ENCODE measurements at regions not wholly inside any gene's neighbourhood (a gene's known extent, or its start where the extent isn't known, plus 50 kb on each side); places are given as distances from the start of the nearest gene placed in this dataset.

GRCh38 chr1:181190364-181191035, 102.0 kb downstream of the IER5 start:
- Histone ChIP-seq H3K79me2 (ENCODE audit: insufficient read depth, low read length) (no peaks in the 10 kb centered on the region), H3K9me3 (ENCODE audit: insufficient read depth, low read depth, low read length) (no peaks in the 10 kb centered on the region), H3K4me3 (ENCODE audit: low read length, poor library complexity, severe bottlenecking) (no peak overlapping the region), H3K4me1 (ENCODE audit: insufficient read depth, low read length, poor library complexity, severe bottlenecking) (peaks cover 2% of the 10 kb centered on the region), H3F3A (ENCODE audit: low read depth) (no peaks in the 10 kb centered on the region), H3K27me3 (ENCODE audit: insufficient read depth, low read length, poor library complexity, severe bottlenecking) (no peaks in the 10 kb centered on the region), H3K4me2 (ENCODE audit: low read depth, low read length, poor library complexity, severe bottlenecking) (peak overlapping the region; percentile 60), H2AFZ (ENCODE audit: low read length) (no peak overlapping the region; the same call in 1 of the 2 replicates), H3K36me3 (ENCODE audit: insufficient read depth, low read length) (no peaks in the 10 kb centered on the region), H3K9me2 (replicated peaks; ENCODE audit: low read depth, low read length) (no peaks in the 10 kb centered on the region), H3K9ac (ENCODE audit: low read depth, low read length, poor library complexity, severe bottlenecking) (no peak overlapping the region), H4K20me1 (ENCODE audit: insufficient read depth, low read length, poor library complexity, severe bottlenecking) (no peaks in the 10 kb centered on the region)
- TF ChIP-seq EZH2phosphoT487 (IDR thresholded peaks at IDR 0.05; ENCODE audit: borderline replicate concordance) (no peak), CTCF (conservative IDR thresholded peaks at IDR 0.05; ENCODE audit: low read length) (no peak)

- Histone ChIP-seq H4K20me1 (ENCODE audit: insufficient read depth, low read length, poor library complexity, severe bottlenecking) (no peaks in the 10 kb centered on the region), H3K79me2 (ENCODE audit: insufficient read depth, low read length) (no peaks in the 10 kb centered on the region), H3K36me3 (ENCODE audit: insufficient read depth, low read length) (no peaks in the 10 kb centered on the region), H3K9me2 (replicated peaks; ENCODE audit: low read depth, low read length) (no peaks in the 10 kb centered on the region), H3K9ac (ENCODE audit: low read depth, low read length, poor library complexity, severe bottlenecking) (no peak overlapping the region), H3K27me3 (ENCODE audit: insufficient read depth, low read length, poor library complexity, severe bottlenecking) (peaks cover 2% of the 10 kb centered on the region), H3K4me1 (ENCODE audit: insufficient read depth, low read length, poor library complexity, severe bottlenecking) (peaks cover 2% of the 10 kb centered on the region), H3K4me3 (ENCODE audit: low read length, poor library complexity, severe bottlenecking) (no peak overlapping the region), H3F3A (ENCODE audit: low read depth) (no peaks in the 10 kb centered on the region), H3K9me3 (ENCODE audit: insufficient read depth, low read depth, low read length) (no peaks in the 10 kb centered on the region), H3K4me2 (ENCODE audit: low read depth, low read length, poor library complexity, severe bottlenecking) (no peak overlapping the region), H2AFZ (ENCODE audit: low read length) (no peak overlapping the region)
- TF ChIP-seq CTCF (conservative IDR thresholded peaks at IDR 0.05; ENCODE audit: low read length), result no peak
- no peak for TF ChIP-seq EZH2phosphoT487 (IDR thresholded peaks at IDR 0.05; ENCODE audit: borderline replicate concordance)
Observed at GRCh38 chr1:181191494-181192040, 103.1 kb downstream of the IER5 start.

- H3K4me1 ChIP-seq (ENCODE audit: insufficient read depth, low read length, poor library complexity, severe bottlenecking), result peaks cover 2% of the 10 kb centered on the region
- H4K20me1 ChIP-seq (ENCODE audit: insufficient read depth, low read length, poor library complexity, severe bottlenecking), result no peaks in the 10 kb centered on the region
- no peaks in the 10 kb centered on the region for H3F3A ChIP-seq (ENCODE audit: low read depth)
- H3K9ac ChIP-seq (ENCODE audit: low read depth, low read length, poor library complexity, severe bottlenecking), result no peak overlapping the region
- H3K4me2 ChIP-seq (ENCODE audit: low read depth, low read length, poor library complexity, severe bottlenecking), result no peak overlapping the region
- TF ChIP-seq EZH2phosphoT487 (IDR thresholded peaks at IDR 0.05; ENCODE audit: borderline replicate concordance) (no peak), CTCF (conservative IDR thresholded peaks at IDR 0.05; ENCODE audit: low read length) (no peak)
- H3K9me3 ChIP-seq (ENCODE audit: insufficient read depth, low read depth, low read length), result no peaks in the 10 kb centered on the region
- no peak overlapping the region for H3K4me3 ChIP-seq (ENCODE audit: low read length, poor library complexity, severe bottlenecking)
- peaks cover 4% of the 10 kb centered on the region for H3K27me3 ChIP-seq (ENCODE audit: insufficient read depth, low read length, poor library complexity, severe bottlenecking)
- no peaks in the 10 kb centered on the region for H3K36me3 ChIP-seq (ENCODE audit: insufficient read depth, low read length)
- no peaks in the 10 kb centered on the region for H3K79me2 ChIP-seq (ENCODE audit: insufficient read depth, low read length)
- no peak overlapping the region for H2AFZ ChIP-seq (ENCODE audit: low read length)
- H3K9me2 ChIP-seq (replicated peaks; ENCODE audit: low read depth, low read length), result no peaks in the 10 kb centered on the region
Observed at GRCh38 chr1:181192316-181192715, 103.8 kb downstream of the IER5 start.

Data from Loucy (cell line).